HG02759 (cell line): ENCODE measurements at regions not wholly inside any gene's neighbourhood (a gene's known extent, or its start where the extent isn't known, plus 50 kb on each side); places are given as distances from the start of the nearest gene placed in this dataset.
A peak's percentile ranks its signal among the peaks of the same experiment; 100 is the strongest.

Experiments
- ATAC-seq: cut with Tn5 transposase; IDR thresholded peaks from one replicate; pipeline ENCODE4 v1.9.1; 2021; ENCODE audit warnings: mild to moderate bottlenecking, moderate library complexity; ENCODE audit not compliant: unreplicated experiment

- no peak for ATAC-seq
Measured at GRCh38 chr6:113739041-113739655, 118.0 kb upstream of the MARCKS start.

DNA sequence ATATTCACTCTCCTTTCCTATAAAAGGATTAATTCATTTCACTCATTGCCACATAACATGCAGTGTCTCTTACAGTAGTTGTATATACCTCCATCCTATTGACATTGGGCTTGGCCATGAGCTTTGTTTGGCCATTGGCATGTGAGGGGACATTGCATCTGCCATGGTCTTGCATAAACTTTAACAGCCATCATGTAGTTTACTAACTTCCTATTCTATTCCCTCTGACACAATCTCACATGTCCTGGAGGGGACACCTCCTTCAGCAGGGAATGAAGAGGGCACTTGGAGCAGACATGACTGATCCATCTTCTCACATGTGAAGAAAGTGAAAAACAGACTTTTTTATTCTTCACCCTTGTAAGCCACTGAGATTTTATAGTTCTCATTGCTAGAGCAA is 115.5 kb upstream of the MARCKS start:
- no peak for ATAC-seq

GRCh38 chr6:113742342-113742741 is 114.8 kb upstream of the MARCKS start:
- no peak for ATAC-seq

GRCh38 chr6:113744861-113745260 is 112.3 kb upstream of the MARCKS start:
- no peak for ATAC-seq

DNA sequence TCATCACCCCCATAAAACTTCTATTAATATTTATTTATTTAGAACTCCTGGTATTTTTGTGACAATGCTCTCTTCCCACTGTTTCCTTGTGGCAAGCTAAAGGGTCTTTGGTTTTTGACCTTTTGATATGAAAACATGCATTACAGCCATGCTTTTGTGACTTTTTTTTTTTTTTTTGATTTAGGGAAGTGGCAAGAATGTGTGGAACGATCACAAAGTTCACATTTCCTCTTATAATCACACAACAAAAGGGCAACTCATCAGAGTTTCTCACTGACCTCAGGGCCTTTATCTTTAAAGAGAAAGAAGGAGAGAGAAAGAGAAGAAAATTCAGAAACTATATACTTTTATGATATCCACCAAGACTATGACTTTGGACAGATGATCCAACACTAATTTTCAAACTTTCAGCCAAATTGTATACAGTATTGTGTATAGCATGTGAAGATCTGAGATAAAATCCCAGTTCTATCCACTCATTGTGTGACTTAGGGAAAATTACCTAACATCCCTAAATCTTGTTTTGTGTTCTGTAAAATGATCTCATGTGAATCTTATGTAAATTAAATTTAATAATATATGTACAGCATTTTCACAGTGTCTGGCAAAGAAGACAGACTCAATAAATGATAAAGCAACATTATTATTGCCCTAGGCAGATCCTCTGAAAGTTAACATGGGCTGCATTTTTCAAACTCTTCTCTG is 106.8 kb upstream of the MARCKS start:
- ATAC-seq: no peak

GRCh38 chr6:113754291-113754690 is 102.9 kb upstream of the MARCKS start:
- ATAC-seq: no peak

DNA sequence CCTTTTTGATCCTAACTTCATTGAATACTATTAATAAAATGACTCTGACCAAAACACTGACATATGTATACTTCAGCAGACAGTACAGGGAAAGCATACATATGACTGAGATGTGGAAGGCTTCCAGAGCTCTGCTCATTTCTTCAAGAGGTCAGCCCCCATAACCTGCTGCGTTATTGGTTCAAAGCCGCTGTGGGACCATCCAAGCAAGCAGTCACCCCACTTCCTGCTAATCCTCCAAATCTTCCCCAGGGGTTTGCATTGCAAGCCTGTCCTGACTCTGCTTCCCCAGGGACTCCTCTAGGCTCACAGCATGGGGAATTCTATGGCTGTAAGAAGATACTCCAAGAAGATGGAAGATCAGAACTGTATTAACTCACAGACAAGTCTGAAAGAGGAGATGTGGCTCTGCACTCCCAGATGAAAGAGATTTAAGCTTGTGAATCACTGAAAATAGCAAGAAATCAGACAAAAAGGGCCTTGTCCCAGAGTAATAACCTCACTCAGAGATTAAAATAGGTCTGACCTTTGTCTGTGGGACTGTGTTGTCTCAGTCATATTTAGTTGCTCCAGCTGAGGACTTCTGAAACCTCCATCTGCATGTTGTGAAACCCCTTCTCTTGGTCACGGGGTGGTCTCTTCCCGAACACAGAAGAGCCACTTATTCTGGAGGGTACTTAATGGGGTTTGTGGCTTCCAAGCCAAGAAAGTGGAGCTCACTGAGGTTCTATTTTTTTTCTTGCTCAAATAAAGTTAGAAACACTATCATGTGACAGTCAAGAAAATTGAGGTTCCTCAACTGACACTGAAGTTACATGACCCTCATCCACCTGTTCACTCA is 101.5 kb upstream of the MARCKS start:
- peak; percentile 85 for ATAC-seq

DNA sequence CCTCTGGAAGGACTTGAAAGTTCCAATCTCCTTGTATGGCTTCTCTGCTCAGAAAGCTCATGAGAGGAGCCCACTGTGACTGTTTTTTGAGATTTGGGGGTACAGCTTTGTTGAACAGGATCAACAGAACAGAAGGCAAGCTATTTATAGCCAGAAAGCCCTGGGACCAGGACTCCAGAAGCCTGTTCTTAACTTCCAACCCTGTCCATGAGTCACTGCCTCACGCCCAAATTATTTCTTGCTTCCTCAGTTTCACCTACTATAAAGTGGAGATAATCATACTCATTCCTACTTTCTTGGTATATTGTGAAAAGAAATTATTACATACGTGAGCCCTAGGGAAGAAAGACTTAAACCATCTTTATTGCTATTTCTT is 100.9 kb upstream of the MARCKS start:
- no peak for ATAC-seq

DNA sequence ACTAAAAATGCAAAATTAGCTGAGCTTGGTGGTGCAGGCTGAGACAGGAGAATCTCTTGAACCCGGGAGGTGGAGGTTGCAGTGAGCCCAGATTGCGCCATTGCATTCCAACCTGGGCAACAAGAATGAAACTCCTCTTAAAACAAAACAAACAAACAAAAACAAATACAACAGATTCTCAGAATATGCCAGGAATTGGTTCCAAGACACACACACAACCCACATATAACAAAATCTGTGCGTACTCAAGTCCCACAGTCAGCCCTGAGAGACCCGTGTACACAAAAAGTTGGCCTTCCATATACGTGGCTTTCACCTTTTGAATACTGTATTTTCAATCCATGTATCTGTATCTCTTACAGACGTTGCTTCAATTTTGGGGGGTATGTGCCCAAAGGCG is 98.9 kb upstream of the MARCKS start:
- ATAC-seq: no peak

- ATAC-seq: no peak
Measured at GRCh38 chr6:113758826-113759574, 98.1 kb upstream of the MARCKS start.

GRCh38 chr6:113762641-113763040 is 94.5 kb upstream of the MARCKS start:
- ATAC-seq: no peak

GRCh38 chr6:113763311-113763766 is 93.8 kb upstream of the MARCKS start:
- no peak for ATAC-seq

DNA sequence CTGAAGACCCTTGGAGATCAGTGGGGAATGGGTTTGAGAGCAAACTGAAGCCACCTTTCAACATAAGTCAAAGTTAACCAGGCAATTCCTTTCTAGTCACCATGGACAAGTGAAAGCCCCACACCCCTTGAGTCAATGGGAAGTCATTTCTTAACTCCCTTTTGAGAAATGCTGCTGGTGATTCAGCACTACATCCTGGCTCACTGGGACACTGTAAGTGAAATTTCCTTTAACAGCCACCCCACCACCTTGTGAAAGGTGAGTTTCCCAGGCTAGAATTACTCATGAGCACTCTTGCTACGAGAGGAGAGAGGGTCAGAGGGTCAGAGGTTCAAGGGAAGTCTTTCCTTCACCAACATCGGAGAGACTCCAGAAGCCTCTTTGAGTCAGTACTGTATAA is 93.3 kb upstream of the MARCKS start:
- peak; percentile 68 for ATAC-seq

- no peak for ATAC-seq
Measured at GRCh38 chr6:113765909-113766308, 91.2 kb upstream of the MARCKS start.

GRCh38 chr6:113767985-113768384 is 89.2 kb upstream of the MARCKS start:
- no peak for ATAC-seq

DNA sequence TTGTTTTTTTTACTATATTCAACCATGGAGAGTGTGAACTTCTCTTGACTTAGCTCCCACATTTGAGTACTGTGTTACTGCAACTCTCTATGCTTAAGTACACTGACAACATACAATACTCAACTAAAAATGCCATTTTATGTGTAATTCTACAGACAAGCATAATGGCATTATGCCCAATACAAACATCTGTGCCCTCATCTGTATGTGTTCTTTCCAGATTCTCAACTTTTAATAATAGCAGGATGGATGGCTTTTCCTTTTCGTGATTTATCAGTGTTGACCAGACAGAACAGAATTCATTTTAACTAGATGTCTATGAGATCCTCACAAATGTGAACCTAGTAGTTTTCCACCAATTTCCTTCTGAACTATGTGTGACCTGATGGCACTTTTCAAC is 84.2 kb upstream of the MARCKS start:
- no peak for ATAC-seq

GRCh38 chr6:113774127-113774825 is 82.9 kb upstream of the MARCKS start:
- ATAC-seq: no peak

- no peak for ATAC-seq
Measured at GRCh38 chr6:113776998-113777397, 80.1 kb upstream of the MARCKS start.

GRCh38 chr6:113777601-113778000 is 79.5 kb upstream of the MARCKS start:
- ATAC-seq: no peak

- peak; percentile 71 for ATAC-seq
Measured at GRCh38 chr6:113779656-113780055, 77.5 kb upstream of the MARCKS start.

GRCh38 chr6:113782636-113783035 is 74.5 kb upstream of the MARCKS start:
- no peak for ATAC-seq
